ENCODE measurements at regions not wholly inside any gene's neighbourhood (a gene's known extent, or its start where the extent isn't known, plus 50 kb on each side); places are given as distances from the start of the nearest gene placed in this dataset.

GRCh38 chr12:111057701-111058425 lies 137.5 kb upstream of the MYL2 start:
- Histone ChIP-seq H3K27ac (peak overlapping the region; percentile 36), H3K4me1 (no peaks in the 10 kb centered on the region), H3K27me3 (no peaks in the 10 kb centered on the region), H3K36me3 (no peaks in the 10 kb centered on the region), H3K9me3 (no peaks in the 10 kb centered on the region), H3K4me3 (no peak overlapping the region)
- TF ChIP-seq, protein P1, sequence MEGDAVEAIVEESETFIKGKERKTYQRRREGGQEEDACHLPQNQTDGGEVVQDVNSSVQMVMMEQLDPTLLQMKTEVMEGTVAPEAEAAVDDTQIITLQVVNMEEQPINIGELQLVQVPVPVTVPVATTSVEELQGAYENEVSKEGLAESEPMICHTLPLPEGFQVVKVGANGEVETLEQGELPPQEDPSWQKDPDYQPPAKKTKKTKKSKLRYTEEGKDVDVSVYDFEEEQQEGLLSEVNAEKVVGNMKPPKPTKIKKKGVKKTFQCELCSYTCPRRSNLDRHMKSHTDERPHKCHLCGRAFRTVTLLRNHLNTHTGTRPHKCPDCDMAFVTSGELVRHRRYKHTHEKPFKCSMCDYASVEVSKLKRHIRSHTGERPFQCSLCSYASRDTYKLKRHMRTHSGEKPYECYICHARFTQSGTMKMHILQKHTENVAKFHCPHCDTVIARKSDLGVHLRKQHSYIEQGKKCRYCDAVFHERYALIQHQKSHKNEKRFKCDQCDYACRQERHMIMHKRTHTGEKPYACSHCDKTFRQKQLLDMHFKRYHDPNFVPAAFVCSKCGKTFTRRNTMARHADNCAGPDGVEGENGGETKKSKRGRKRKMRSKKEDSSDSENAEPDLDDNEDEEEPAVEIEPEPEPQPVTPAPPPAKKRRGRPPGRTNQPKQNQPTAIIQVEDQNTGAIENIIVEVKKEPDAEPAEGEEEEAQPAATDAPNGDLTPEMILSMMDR (IDR thresholded peaks at IDR 0.05) = no peak
- intact Hi-C loops (cut with DNase I) = no loop called here
- ATAC-seq = no peak
- no peak for DNase-seq

- DNase-seq (no peak), ATAC-seq (peak; percentile 80)
- intact Hi-C loops (cut with DNase I) = no loop called here
- Histone ChIP-seq H3K4me1 (no peaks in the 10 kb centered on the region), H3K27me3 (no peaks in the 10 kb centered on the region), H3K4me3 (no peak overlapping the region), H3K27ac (peak overlapping the region; percentile 36), H3K36me3 (no peaks in the 10 kb centered on the region), H3K9me3 (no peaks in the 10 kb centered on the region)
- TF ChIP-seq, protein P1 (IDR thresholded peaks at IDR 0.05) = no peak
Observed at GRCh38 chr12:111056618-111057521, 136.5 kb upstream of the MYL2 start.

DNA sequence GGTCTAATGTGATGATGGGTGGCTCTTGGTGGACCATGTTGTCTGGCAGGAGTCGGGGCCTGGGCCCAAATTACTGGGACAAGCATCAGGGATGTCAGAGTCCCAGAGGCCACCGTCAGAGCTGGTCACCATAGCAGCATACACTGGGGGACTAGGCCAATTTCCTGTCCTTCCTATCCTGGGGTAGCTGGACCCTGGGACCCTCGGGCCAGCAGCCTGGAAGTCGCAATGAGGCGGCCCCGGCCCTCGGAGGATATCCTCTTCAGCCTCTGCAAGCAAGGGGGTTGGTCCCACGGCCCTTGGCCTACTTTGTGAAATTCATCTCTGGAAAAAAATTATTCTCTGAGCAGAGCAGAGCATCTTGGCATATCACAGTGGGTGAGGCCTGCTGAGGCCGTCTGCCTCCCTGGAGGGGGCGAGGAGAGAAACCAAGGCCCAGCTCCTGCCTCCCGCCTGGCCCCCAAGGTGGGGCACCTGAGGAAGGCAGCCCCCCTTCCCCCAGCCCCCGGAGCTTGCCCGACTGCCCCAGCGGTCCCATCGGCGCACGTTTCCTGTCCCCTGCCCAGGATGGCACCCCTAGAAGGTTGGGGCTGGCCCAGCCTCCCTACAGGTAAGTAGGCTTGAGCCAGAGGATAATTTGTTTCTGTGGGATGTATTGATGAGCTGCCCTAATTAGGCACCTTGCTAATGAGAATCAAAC lies 135.0 kb upstream of the MYL2 start:
- Histone ChIP-seq H3K4me3 (no peak overlapping the region), H3K9me3 (no peaks in the 10 kb centered on the region), H3K36me3 (no peaks in the 10 kb centered on the region), H3K27ac (no peak overlapping the region), H3K4me1 (no peaks in the 10 kb centered on the region), H3K27me3 (no peaks in the 10 kb centered on the region)
- intact Hi-C loops (cut with DNase I) = no loop called here
- TF ChIP-seq, protein P1 (IDR thresholded peaks at IDR 0.05) = no peak
- ATAC-seq (no peak), DNase-seq (no peak)

- Histone ChIP-seq H3K4me3 (no peak overlapping the region), H3K9me3 (no peaks in the 10 kb centered on the region), H3K4me1 (no peaks in the 10 kb centered on the region), H3K27me3 (no peaks in the 10 kb centered on the region), H3K36me3 (no peaks in the 10 kb centered on the region), H3K27ac (no peak overlapping the region)
- TF ChIP-seq, protein P1 (IDR thresholded peaks at IDR 0.05) = no peak
- intact Hi-C loops (cut with DNase I) = no loop called here
- ATAC-seq (no peak), DNase-seq (no peak)
Observed at GRCh38 chr12:111048991-111049390, 128.6 kb upstream of the MYL2 start.

DNA sequence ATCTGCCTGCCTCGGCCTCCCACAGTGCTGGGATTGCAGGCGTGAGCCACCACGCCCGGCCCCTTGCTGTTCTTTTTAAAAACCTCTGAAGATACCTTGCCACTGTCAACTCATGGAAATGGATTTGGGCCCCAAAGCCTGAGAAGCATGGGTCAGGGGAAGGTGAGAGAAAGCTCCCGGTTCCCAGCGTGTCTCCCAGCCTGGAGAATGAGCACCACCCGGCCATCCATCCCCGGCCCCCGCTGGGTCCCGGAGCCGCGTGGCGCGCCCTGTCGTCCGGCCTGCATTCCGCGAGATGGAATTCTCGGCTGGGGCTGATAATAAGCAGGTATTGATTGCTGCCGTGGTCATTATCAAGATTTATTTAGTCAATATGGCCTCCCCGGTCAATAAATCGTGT lies 126.5 kb upstream of the MYL2 start:
- H3K4me3 ChIP-seq = no peak overlapping the region
- DNase-seq = peak; percentile 54
- TF ChIP-seq, protein P1 (IDR thresholded peaks at IDR 0.05) = no peak
- no peaks in the 10 kb centered on the region for H3K9me3 ChIP-seq
- H3K27me3 ChIP-seq = no peaks in the 10 kb centered on the region
- intact Hi-C loops (cut with DNase I) = no loop called here
- no peak overlapping the region for H3K27ac ChIP-seq
- no peaks in the 10 kb centered on the region for H3K4me1 ChIP-seq
- H3K36me3 ChIP-seq = no peaks in the 10 kb centered on the region
- no peak for ATAC-seq

Measured in upper lobe of right lung (tissue), 1 donor.